NCI-H1105 (cell line): ENCODE measurements at regions not wholly inside any gene's neighbourhood (a gene's known extent, or its start where the extent isn't known, plus 50 kb on each side); places are given as distances from the start of the nearest gene placed in this dataset.
A peak's percentile ranks its signal among the peaks of the same experiment; 100 is the strongest.

Source experiments
- DNase-seq: peaks from one replicate; lab custom pipeline; 2025; lab: John Stamatoyannopoulos, UW

- DNase-seq: no peak
Measured at GRCh38 chr18:60445341-60445740, 72.8 kb upstream of the MC4R start.

- DNase-seq: no peak
Measured at GRCh38 chr18:60446821-60447220, 74.2 kb upstream of the MC4R start.

- DNase-seq: no peak
Measured at GRCh38 chr18:60448487-60449267, 76.1 kb upstream of the MC4R start.

- DNase-seq: no peak
Measured at GRCh38 chr18:60452421-60452820, 79.8 kb upstream of the MC4R start.

- no peak for DNase-seq
Measured at GRCh38 chr18:60466677-60467076, 94.1 kb upstream of the MC4R start.

- no peak for DNase-seq
Measured at GRCh38 chr18:60469387-60470100, 97.0 kb upstream of the MC4R start.

- DNase-seq: no peak
Measured at GRCh38 chr18:60471652-60472051, 99.1 kb upstream of the MC4R start.

GRCh38 chr18:60485201-60485600 lies 112.6 kb upstream of the MC4R start:
- no peak for DNase-seq

GRCh38 chr18:60493066-60493465 lies 120.5 kb upstream of the MC4R start:
- DNase-seq: no peak

- DNase-seq: no peak
Measured at GRCh38 chr18:60499675-60500074, 127.1 kb upstream of the MC4R start.

GRCh38 chr18:60500960-60501359 lies 128.4 kb upstream of the MC4R start:
- DNase-seq: no peak

- DNase-seq: no peak
Measured at GRCh38 chr18:60502591-60502990, 130.0 kb upstream of the MC4R start.

- DNase-seq: no peak
Measured at GRCh38 chr18:60503199-60503598, 130.6 kb upstream of the MC4R start.

GRCh38 chr18:60506190-60506589 lies 133.6 kb upstream of the MC4R start:
- no peak for DNase-seq

GRCh38 chr18:60506682-60507081 lies 134.1 kb upstream of the MC4R start:
- no peak for DNase-seq

GRCh38 chr18:60508108-60508507 lies 135.5 kb upstream of the MC4R start:
- peak; percentile 35 for DNase-seq

GRCh38 chr18:60534538-60534937 lies 162.0 kb upstream of the MC4R start:
- DNase-seq: no peak

- DNase-seq: no peak
Measured at GRCh38 chr18:60537074-60537473, 164.5 kb upstream of the MC4R start.

- DNase-seq: no peak
Measured at GRCh38 chr18:60538891-60539290, 166.3 kb upstream of the MC4R start.

GRCh38 chr18:60541661-60542060 lies 169.1 kb upstream of the MC4R start:
- DNase-seq: no peak

- no peak for DNase-seq
Measured at GRCh38 chr18:60543646-60544045, 171.1 kb upstream of the MC4R start.

- DNase-seq: peak; percentile 76
Measured at GRCh38 chr18:60549338-60549960, 176.9 kb upstream of the MC4R start.

- DNase-seq: no peak
Measured at GRCh38 chr18:60552948-60553347, 180.4 kb upstream of the MC4R start.
